RWPE1 (cell line): ENCODE measurements at regions not wholly inside any gene's neighbourhood (a gene's known extent, or its start where the extent isn't known, plus 50 kb on each side); places are given as distances from the start of the nearest gene placed in this dataset.

ENCODE experiments used
- CTCF ChIA-PET: fragments of 350-600 bp; sonication (Branson Sonifier 250); formaldehyde crosslinking; extraction: SDS; loops from one replicate; lab custom pipeline; 2021; lab: Yijun Ruan, JAX
- POLR2A ChIA-PET: fragments of 400-600 bp; formaldehyde crosslinking; extraction: SDS; loops from one replicate; lab custom pipeline; 2020; ENCODE audit warnings: antibody characterized with exemption; ENCODE audit not compliant: low non-redundant PET; lab: Yijun Ruan, JAX
- DNase-seq: peaks from one replicate; pipeline ENCODE4 v3.0.0; 2012; ENCODE audit warnings: low spot score
- H3K27ac ChIP-seq: fragments of 450-650 bp; 2 replicates; pipeline ENCODE4 v1.5.1; 2017
- TF ChIP-seq, protein P1 (sequence below): fragments of 450-650 bp; conservative IDR thresholded peaks from 2 replicates; pipeline ENCODE4 v1.5.1; 2017; ENCODE audit warnings: low read depth, mild to moderate bottlenecking

DNA sequence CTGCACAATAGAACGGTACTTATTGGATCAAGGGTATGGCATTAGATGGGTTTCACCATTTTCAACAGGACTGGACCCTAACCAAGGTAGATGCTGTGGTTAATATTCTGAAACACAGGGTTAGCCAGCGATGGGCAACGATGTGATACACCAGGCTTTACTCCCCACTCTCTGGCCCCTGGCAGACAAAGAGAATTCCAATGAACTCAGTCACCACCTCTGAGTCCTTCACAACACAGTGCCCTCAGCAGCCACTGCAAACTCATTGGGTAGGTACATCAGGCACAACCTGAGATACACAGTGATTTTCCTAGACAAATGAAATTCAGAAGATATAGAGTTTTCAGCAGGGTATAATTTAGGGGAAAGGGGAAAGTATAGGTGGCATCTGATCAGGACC lies 634.5 kb downstream of the ZEB2 start:
- TF ChIP-seq, protein P1, sequence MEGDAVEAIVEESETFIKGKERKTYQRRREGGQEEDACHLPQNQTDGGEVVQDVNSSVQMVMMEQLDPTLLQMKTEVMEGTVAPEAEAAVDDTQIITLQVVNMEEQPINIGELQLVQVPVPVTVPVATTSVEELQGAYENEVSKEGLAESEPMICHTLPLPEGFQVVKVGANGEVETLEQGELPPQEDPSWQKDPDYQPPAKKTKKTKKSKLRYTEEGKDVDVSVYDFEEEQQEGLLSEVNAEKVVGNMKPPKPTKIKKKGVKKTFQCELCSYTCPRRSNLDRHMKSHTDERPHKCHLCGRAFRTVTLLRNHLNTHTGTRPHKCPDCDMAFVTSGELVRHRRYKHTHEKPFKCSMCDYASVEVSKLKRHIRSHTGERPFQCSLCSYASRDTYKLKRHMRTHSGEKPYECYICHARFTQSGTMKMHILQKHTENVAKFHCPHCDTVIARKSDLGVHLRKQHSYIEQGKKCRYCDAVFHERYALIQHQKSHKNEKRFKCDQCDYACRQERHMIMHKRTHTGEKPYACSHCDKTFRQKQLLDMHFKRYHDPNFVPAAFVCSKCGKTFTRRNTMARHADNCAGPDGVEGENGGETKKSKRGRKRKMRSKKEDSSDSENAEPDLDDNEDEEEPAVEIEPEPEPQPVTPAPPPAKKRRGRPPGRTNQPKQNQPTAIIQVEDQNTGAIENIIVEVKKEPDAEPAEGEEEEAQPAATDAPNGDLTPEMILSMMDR = no peak
- POLR2A ChIA-PET = no interaction called here
- H3K27ac ChIP-seq = no peak overlapping the region
- CTCF ChIA-PET = interaction anchor here (0.6 kb wide), 1 partner anchor 400 kb away, joined by 3 read pairs; no protein-coding TSS in a partner anchor
- no peak for DNase-seq

DNA sequence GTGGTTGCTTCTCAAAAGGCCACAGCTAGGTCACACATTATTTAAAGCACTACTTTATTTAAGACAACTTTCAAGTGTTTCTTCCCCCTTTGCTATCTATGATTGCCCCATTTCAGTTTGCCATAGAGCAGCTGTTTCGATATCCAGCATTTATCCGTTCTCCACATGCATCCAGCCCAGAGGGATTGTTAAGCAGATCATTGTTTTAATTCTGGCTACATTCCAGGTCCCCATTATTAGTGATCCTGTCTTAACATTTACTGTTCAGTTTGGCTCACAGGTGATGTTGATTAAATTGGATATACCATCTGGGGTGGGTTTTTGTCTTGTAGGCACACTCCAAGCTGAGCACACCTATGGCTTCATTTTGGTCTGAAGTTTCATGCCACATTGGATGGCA lies 638.7 kb downstream of the ZEB2 start:
- TF ChIP-seq, protein P1 = no peak
- CTCF ChIA-PET = interaction anchor here (1.0 kb wide), 1 partner anchor 8 kb away, joined by 3 read pairs; no protein-coding TSS in a partner anchor
- POLR2A ChIA-PET = no interaction called here
- no peak overlapping the region for H3K27ac ChIP-seq
- no peak for DNase-seq

DNA sequence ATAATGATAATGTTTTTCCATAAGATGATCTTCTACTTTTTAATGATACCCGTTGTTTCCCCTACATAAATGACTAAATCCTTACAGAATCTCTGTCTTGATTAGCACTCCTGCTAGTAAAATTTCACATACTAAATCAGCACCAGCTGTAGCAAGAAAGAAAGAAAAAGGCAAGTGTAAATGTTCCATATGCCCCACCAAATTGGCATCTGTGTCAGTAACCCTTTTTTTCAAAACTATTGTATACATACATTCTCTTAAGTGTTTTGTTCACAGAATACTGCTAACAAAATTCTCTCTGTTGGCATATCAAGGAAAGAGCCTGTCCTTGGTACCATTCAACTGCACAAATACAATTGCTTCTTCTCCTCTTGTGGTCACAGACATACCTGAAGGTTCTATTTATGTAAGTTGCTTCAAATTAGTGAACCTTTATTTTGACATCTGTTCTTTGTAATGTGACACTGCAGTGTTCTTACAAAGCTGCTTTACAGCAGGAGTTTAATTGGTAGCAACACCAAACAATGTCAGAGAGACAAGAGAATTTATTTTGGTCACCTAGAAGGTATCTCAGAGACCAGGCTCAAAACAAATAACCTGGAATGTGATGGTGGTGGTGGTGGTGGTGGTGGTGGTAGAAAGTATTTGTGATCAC lies 641.9 kb downstream of the ZEB2 start:
- DNase-seq = no peak
- CTCF ChIA-PET = no interaction called here
- POLR2A ChIA-PET = no interaction called here
- TF ChIP-seq, protein P1 = no peak
- no peak overlapping the region for H3K27ac ChIP-seq

DNA sequence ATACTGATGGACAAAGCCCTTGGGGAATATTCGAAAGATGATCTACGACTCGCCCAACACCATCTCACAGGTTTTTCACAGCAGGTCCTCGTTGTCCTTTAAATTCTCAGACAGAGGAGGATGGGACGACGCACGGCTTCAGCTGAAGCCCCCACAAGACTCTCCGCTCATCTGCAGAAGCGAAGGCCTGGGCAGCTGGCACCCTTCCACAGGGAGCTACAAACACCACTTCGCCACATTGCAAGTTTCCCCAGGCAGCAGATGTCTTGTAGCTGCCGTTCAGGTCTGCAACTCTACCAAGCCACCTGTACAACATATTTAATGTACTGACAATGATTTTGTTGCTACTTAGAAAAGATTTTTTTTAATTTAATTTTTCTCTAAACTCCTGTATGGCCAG lies 642.9 kb downstream of the ZEB2 start:
- no peak for DNase-seq
- CTCF ChIA-PET = no interaction called here
- POLR2A ChIA-PET = no interaction called here
- no peak overlapping the region for H3K27ac ChIP-seq
- TF ChIP-seq, protein P1 = no peak

DNA sequence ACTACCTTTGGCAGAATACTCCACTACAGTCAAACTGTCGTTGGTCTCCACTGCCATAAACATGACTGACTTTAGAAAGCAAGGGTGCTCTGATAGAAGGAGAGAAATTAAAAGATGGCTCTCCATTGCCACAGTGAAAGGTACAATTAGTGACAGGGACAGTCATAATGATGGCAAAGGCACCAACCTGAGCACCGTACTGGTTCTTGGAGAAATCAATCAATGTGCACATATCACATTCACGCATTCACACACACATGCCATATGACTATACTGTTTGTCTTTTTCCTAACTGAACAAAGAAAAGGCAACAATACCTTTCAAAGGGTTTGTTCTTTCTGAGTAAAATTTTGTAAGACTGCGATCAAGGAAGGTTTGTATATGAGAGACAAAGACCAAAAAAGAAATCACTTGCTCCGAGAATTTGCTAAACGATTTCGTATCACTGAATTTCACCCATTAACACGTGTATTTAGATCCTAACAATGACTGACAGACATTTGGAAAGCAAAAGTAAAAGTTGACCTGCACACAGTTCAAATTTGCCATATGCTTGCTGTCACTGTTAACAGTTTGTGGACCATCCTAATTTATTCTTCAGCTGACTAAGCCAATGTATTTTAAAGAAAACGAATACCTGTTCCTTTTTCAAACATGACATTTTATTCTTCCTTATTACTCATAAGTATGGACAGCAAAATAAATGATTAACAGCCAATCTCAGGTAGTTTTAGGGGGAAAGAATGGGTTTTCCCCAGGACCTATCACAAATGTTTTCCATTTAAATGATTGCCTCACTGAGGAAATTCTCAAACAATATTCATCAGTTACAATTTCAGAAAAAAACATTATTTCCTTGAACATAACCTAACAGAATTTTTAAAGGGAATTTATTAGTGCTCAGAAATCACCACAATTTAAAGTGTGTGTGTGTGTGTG lies 644.4 kb downstream of the ZEB2 start:
- H3K27ac ChIP-seq = no peak overlapping the region
- POLR2A ChIA-PET = no interaction called here
- CTCF ChIA-PET = no interaction called here

DNA sequence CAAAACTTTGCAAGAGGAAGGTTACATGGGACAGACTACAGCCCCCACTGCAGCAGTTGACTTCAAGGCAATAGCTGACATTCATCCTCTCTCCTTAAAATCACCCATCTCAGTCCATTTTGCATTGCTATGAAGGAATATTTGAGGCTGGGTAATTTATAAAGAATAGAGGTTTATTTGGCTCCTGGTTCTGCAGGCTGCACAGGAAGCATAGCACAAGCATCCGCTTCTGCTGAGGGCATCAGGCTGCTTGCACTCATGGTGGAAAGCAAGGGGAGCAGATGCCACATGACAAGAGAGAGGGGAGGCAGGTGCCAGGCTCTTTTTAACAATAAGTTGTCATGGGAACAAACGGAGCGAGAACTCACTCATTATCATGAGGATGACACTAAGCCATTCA lies 646.0 kb downstream of the ZEB2 start:
- ChIA-PET CTCF (interaction anchor here (1.1 kb wide), 1 partner anchor 8 kb away, joined by 3 read pairs; no protein-coding TSS in a partner anchor), POLR2A (no interaction called here)
- H3K27ac ChIP-seq = no peak overlapping the region
- DNase-seq = no peak
- TF ChIP-seq, protein P1 = no peak

More for the DNA sequence above, 644.4 kb downstream of the ZEB2 start:
- TF ChIP-seq, protein P1 = no peak
- no peak for DNase-seq
